ENCODE measurements at regions not wholly inside any gene's neighbourhood (a gene's known extent, or its start where the extent isn't known, plus 50 kb on each side); places are given as distances from the start of the nearest gene placed in this dataset.

GRCh38 chr16:73798471-73798870, 498.1 kb upstream of the PSMD7 start:
- DNase-seq = no peak

- no peak for DNase-seq
Measured at GRCh38 chr16:73797115-73797514, 499.5 kb upstream of the PSMD7 start.

GRCh38 chr16:73796241-73796640, 500.4 kb upstream of the PSMD7 start:
- DNase-seq = no peak

GRCh38 chr16:73794994-73795393, 501.6 kb upstream of the PSMD7 start:
- DNase-seq = no peak

GRCh38 chr16:73793871-73794437, 502.7 kb upstream of the PSMD7 start:
- no peak for DNase-seq

GRCh38 chr16:73793260-73793659, 503.4 kb upstream of the PSMD7 start:
- no peak for DNase-seq

- DNase-seq = no peak
Measured at GRCh38 chr16:73792199-73793020, 504.2 kb upstream of the PSMD7 start.

GRCh38 chr16:73781297-73781696, 515.3 kb upstream of the PSMD7 start:
- no peak for DNase-seq

GRCh38 chr16:73778887-73779286, 517.7 kb upstream of the PSMD7 start:
- DNase-seq = no peak

GRCh38 chr16:73775841-73776388, 520.7 kb upstream of the PSMD7 start:
- no peak for DNase-seq

GRCh38 chr16:73771196-73772064, 525.2 kb upstream of the PSMD7 start:
- no peak for DNase-seq

- DNase-seq = no peak
Measured at GRCh38 chr16:73768786-73769203, 527.8 kb upstream of the PSMD7 start.

- no peak for DNase-seq
Measured at GRCh38 chr16:73764321-73764720, 532.3 kb upstream of the PSMD7 start.

- DNase-seq = no peak
Measured at GRCh38 chr16:73756289-73757178, 540.1 kb upstream of the PSMD7 start.

- no peak for DNase-seq
Measured at GRCh38 chr16:73753931-73754330, 542.7 kb upstream of the PSMD7 start.

GRCh38 chr16:73750639-73751038, 546.0 kb upstream of the PSMD7 start:
- no peak for DNase-seq

- no peak for DNase-seq
Measured at GRCh38 chr16:73747328-73747727, 549.3 kb upstream of the PSMD7 start.

GRCh38 chr16:73746554-73746953, 550.1 kb upstream of the PSMD7 start:
- no peak for DNase-seq

- DNase-seq = peak in 1 of 2 experiments; percentile 0
Measured at GRCh38 chr16:73743665-73744496, 552.7 kb upstream of the PSMD7 start.

GRCh38 chr16:73739049-73739769, 557.4 kb upstream of the PSMD7 start:
- no peak for DNase-seq

- no peak for DNase-seq
Measured at GRCh38 chr16:73738266-73738665, 558.3 kb upstream of the PSMD7 start.
